ENCODE measurements at regions not wholly inside any gene's neighbourhood (a gene's known extent, or its start where the extent isn't known, plus 50 kb on each side); places are given as distances from the start of the nearest gene placed in this dataset.
A peak's percentile ranks its signal among the peaks of the same experiment; 100 is the strongest.

DNA sequence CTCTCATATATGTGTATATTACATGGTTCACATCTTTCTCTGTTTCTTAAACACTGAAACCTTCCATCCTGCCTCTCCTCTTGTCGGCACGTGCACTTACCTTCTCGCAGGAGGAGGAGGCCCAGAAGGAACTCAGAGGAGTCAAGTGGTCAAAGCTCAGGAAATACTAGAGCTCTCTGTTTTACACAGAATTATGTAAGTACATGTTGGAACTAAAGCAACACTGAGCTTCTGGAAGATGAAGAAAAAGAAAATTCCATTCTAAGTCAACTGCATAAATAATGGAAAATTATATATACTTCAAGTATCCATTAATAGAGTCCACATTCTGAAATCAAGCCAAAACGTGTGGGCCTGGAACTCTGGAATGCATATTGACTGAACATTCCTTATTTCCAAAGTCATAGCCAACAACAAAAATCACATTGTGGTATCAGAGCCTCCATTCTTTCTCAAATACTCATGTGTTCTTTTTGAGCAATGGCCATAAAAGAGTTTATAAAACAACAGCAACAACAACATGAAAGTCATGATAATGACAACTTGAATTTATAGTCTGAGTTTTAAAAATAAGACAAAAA, 121.5 kb upstream of the RAI14 start:
- DNase-seq (ENCODE audit: low spot score) = no peak
- TF ChIP-seq, protein P1, sequence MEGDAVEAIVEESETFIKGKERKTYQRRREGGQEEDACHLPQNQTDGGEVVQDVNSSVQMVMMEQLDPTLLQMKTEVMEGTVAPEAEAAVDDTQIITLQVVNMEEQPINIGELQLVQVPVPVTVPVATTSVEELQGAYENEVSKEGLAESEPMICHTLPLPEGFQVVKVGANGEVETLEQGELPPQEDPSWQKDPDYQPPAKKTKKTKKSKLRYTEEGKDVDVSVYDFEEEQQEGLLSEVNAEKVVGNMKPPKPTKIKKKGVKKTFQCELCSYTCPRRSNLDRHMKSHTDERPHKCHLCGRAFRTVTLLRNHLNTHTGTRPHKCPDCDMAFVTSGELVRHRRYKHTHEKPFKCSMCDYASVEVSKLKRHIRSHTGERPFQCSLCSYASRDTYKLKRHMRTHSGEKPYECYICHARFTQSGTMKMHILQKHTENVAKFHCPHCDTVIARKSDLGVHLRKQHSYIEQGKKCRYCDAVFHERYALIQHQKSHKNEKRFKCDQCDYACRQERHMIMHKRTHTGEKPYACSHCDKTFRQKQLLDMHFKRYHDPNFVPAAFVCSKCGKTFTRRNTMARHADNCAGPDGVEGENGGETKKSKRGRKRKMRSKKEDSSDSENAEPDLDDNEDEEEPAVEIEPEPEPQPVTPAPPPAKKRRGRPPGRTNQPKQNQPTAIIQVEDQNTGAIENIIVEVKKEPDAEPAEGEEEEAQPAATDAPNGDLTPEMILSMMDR (IDR thresholded peaks at IDR 0.05; ENCODE audit: extremely low read depth, missing control alignments) = no peak

DNA sequence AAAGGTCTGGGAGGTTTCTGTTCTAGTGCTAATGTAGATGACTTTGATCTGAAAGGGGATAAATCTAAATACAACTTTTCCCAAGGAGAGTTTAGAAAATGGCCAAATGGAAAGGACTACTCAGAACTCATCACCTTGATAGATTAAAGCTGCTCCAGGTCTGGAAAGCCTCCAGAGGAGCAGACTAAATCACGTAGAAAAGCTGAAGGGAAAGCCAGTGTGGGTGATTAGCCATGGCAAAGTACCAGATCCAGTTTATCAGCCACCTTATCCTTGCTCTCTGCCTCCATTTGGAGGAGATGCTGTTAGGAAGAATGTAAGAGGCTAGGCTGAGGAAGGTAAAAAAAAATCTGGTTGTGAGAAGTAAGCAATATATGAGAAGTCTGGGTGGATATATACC, 120.7 kb upstream of the RAI14 start:
- TF ChIP-seq, protein P1 (IDR thresholded peaks at IDR 0.05; ENCODE audit: extremely low read depth, missing control alignments) = no peak
- DNase-seq (ENCODE audit: low spot score) = no peak

DNA sequence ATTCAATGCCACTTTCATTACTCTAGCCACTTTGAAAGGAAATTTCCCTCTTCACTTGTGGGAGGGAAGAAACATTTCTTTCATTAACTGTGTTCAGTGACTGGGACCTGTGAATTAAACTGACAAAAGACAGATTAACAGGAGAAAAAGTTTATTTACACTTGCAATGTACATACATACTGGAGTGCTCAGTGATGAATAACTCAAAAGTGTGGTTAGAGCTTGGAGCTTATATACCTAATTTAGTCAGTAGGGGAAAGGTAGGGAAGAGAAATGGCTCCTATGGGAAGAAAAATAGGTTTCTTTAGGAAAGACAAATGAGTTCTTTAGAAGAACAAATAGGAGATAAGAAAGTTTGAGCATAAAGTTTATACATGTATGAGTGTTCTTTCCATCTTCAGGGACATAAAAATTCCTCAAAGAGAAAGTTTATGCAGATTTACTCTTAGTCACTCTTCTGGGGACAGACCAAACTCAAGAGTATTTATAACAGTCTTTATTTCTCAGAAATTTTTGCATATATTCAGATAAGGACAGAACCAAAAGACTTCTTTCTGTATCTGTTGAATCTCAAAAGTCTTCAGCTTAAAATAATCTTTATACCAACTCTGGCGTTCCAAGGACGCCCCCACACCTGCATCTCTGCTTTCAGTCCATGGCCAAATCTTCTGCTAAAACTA, 120.0 kb upstream of the RAI14 start:
- TF ChIP-seq, protein P1 (IDR thresholded peaks at IDR 0.05; ENCODE audit: extremely low read depth, missing control alignments) = no peak
- no peak for DNase-seq (ENCODE audit: low spot score)

DNA sequence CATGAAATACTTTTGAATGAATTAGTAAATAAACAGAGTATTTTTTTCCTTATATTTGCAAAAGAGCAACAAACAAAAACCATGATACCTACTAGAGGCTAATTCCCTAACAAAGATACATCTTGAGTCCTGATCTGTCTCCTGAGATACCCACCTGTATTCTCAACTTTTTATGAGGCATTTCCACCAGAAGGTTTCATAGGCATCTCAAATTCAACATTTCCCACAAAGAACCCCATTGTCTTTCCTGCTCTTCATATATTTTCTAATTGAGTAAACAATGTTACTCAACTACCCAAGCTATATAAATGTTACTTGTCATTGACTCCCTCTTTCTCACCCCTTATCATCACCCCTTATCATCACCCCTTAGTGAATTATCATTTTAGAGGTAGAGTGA, 119.4 kb upstream of the RAI14 start:
- no peak for DNase-seq (ENCODE audit: low spot score)
- TF ChIP-seq, protein P1 (IDR thresholded peaks at IDR 0.05; ENCODE audit: extremely low read depth, missing control alignments) = no peak

DNA sequence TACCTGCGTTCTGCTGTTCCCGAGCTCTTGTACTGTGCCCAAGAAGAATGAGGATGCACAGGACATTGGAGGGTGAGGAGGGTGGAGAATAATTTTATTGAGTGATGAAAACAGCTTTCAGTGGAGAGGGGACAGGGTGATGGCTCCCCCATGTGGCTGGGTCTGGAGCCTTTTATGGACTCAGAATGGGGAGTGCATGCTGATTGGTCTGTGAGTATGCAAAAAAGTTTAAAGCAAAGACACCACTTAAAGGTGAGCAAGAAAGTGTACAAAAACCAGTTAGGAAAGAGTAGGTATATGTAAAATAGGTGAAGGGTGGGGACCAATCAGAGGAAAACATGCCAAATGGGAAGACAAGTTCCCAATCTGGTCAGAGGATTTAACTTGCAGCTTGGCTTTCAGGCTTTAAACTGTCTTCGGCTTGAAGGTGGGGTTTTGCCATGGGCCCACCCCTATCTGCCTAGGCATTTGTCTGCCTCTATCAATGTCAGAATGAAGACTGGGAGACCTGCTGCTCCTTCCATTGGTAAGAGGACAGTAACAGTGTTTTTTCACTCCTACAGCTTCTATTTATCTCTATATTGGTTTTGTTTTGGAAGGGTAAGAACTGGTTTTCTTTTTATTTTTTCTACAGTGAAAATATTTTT, 118.0 kb upstream of the RAI14 start:
- TF ChIP-seq, protein P1 (IDR thresholded peaks at IDR 0.05; ENCODE audit: extremely low read depth, missing control alignments) = peak; percentile 34
- DNase-seq (ENCODE audit: low spot score) = no peak

DNA sequence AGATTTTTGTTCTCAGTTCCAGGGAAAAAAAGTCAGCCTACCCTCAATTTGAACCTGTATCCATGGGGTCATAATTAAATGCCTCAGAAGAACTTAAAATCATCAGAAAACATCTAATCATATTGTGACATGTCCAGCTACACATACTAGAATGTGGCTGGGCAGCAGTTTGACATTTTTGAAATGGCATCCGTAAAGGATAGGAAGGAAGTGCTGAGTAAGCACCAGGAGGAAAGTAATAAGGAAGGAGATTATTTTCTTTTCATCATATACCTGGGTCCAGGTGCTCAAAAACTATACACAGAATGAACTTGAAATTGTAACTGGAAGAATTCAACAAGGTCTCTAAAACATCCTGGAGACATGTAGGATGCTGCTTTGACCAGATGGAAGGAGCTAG, 116.9 kb upstream of the RAI14 start:
- TF ChIP-seq, protein P1 (IDR thresholded peaks at IDR 0.05; ENCODE audit: extremely low read depth, missing control alignments) = no peak
- DNase-seq (ENCODE audit: low spot score) = no peak

DNA sequence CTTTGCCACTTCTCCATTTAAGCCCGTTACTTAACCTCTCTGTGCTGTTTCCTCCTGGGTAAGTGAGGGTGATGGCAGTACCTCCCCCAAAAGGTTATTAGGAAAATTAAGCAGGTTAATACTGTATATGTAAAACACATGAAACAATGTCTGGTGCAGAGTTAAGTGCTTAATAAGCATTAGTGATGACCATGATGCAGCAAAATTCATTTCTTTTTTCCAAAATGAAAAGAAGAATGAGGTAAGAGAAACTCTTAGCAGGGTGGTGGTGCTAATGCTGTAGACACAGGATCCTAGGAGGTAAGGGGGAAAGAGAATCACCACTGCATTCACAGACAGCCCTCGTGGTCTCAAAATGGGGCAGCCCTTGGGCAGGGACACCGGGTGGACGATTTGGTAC, 115.1 kb upstream of the RAI14 start:
- TF ChIP-seq, protein P1 (IDR thresholded peaks at IDR 0.05; ENCODE audit: extremely low read depth, missing control alignments) = no peak
- no peak for DNase-seq (ENCODE audit: low spot score)

Data from GM20000 (cell line).